GM21515 (cell line): ENCODE measurements at regions not wholly inside any gene's neighbourhood (a gene's known extent, or its start where the extent isn't known, plus 50 kb on each side); places are given as distances from the start of the nearest gene placed in this dataset.

Experiments
- ATAC-seq: cut with Tn5 transposase; IDR thresholded peaks from one replicate; pipeline ENCODE4 v1.9.1; 2021; ENCODE audit not compliant: unreplicated experiment

GRCh38 chr1:220979371-220979770 is 100.1 kb downstream of the HLX start:
- ATAC-seq = no peak

GRCh38 chr1:220982686-220983085 is 103.4 kb downstream of the HLX start:
- ATAC-seq = no peak

- ATAC-seq = no peak
These were observed 104.8 kb downstream of the HLX start for GRCh38 chr1:220983877-220984635.

GRCh38 chr1:220990427-220991339 is 111.4 kb downstream of the HLX start:
- ATAC-seq = no peak

DNA sequence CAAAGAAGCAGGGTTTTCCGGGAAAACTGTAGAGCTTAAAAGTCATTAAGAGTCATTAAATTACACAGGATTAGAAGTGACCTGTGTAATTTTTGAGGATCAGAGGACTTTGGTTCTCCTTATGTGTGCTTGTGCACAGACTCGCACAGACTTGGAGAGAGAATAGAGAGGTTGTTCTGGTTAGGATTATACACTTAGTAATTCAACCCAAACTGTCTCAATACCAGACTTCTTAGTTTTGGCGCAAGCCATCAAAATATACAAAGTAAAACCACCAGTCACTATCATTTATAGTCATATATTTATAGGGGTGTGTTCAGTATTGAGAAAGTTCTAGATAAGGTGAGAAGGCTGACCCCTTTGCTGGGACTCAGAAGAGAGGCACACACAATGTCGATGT is 112.3 kb downstream of the HLX start:
- ATAC-seq = no peak

GRCh38 chr1:220991959-220992704 is 112.9 kb downstream of the HLX start:
- ATAC-seq = no peak

GRCh38 chr1:220992705-220993052 is 113.4 kb downstream of the HLX start:
- no peak for ATAC-seq

- no peak for ATAC-seq
These were observed 115.4 kb downstream of the HLX start for GRCh38 chr1:220994671-220995070.

- no peak for ATAC-seq
These were observed 118.5 kb downstream of the HLX start for GRCh38 chr1:220997791-220998190.

DNA sequence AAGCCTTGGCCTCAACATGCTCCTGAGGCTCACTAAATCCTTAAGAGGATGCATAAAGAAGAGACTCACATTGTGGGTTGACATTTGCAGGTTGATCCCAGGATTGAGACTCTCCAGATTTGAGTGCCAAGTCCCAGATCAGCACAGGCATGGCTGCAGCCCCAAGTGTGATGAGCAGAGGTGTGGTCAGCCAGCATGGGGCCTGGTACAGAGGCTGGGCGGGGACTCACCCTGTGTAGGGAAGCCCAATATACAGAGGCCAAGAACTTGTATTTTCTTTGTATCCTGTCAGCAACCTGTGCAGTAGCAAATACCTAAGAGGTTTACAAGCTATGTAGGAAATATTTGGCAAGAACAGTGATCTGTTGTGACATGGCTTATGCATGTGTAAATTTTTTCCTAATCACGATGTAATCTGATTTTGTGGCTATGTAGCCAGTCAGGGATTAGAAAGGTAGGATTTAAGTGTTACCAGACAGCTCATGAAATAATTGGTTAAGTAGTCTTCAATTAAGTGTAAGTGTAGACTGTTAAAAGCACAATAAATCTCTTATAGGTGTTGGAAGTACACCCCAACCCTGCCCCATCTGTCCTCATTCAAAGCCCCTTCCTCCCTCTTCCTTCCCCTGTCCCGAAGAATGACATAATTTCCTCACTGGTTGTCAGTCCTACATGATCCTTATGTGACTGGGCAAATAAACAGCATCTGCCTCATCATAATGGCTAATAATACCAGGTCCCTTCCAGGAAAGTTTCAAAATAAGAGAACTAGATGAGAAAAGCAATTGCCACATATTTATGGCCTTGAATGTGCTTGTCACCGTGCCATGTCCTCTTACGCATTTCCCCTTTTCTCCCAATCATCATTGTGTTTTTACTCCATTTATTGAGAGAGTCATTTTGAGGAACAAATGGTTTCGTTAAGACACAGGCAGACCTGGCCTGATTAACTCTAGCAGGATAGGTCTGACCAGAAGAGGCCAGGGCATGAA is 120.9 kb downstream of the HLX start:
- no peak for ATAC-seq

DNA sequence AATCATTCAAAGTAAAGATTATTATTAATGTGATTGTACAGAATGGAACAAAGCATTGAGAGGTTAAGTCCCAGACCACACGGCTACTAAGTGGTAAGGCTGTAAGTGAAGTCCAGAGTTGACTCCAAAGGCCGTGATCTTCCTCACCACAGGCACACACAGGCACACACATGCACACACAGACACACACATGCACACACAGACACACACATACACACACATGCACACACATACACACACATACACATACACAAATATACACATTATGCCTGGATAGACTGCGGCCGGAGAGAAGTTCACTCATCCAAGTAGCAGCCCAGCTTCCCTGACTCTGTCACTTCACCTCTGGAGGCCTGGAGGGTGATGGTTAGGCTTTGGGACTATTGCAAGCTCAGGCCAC is 121.9 kb downstream of the HLX start:
- ATAC-seq = no peak

DNA sequence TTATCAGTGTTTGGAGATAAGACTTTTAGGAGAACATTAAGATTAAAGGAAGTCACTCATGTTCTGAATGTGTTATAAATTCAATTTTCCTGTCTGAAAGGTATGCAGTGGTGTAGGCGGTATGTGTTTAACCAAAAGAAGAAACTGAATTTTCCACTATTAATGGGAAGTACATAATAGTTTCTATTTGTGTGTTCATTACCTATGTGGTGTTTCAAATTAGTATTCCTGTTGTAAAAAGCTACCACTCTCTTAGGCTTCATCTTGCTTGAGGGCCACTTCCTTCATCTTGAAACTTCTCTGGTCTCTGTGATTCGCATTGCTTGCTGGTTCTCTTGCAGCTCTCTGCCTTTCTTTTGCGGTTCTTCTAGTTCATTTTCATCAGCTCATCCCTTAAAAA is 123.4 kb downstream of the HLX start:
- ATAC-seq = no peak

GRCh38 chr1:221011145-221011544 is 131.9 kb downstream of the HLX start:
- no peak for ATAC-seq

DNA sequence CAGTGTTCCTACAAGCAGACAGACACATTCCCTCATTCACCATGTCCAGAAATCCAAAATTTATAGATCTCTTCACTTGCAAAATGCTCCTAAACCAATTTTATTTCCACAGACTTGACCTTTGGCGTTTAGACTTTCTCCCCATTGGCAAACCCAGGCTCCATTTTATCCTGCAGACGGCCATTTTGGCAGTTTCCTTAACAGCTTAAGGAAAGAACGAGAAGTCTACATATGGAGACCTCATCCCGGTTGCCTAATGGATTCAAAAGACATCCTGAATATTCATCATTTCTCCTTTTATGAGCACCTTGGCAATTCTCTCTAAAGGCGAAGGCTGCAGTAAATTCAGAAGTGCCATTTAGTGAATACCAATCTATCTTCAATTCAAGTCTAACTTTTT is 132.9 kb downstream of the HLX start:
- ATAC-seq = no peak

DNA sequence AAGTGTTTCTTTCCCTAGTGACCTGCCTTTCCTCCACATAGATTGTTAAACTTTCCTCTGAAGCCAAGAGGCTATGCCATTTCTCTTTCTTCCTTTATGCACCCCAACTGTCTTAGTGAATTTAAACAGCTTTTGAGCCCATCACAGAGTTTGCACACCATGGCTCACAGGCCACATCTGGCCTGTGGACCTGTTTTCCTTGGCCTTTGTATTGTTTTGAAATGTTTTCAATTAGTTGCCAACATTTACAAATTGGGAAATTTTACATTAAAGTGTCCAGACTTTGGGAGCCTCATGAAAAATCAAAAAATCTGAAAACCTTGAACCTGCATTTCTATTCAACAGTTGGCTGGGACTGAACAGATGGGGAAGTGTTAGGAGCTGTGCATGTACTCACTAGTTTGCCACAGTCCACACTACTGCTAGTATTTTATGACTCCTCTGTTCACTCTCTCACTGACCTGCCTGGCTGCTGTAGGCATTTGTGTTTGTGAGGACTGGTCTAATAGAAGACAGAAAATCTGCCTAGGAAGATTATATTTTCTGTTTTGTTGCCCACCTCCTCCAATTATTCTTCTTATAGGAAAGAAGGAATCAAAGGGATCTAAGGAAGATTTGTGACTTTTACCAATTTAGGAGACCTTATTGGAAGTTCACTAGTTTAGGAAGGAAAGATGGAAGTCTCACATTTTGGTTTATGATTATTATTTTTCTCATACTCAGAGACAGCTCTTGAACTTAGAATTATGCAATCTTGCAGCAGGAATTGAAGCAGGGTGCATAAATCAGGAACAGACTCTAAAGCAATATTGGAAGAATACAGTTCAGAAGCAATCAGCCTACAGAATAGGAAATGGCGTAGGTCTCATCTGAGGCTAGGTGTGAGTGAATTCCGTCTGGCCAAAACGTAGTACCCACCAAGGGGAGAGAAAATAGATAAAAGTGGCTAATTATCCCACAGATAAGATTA is 134.7 kb downstream of the HLX start:
- no peak for ATAC-seq

- ATAC-seq = no peak
These were observed 136.0 kb downstream of the HLX start for GRCh38 chr1:221015159-221015790.

DNA sequence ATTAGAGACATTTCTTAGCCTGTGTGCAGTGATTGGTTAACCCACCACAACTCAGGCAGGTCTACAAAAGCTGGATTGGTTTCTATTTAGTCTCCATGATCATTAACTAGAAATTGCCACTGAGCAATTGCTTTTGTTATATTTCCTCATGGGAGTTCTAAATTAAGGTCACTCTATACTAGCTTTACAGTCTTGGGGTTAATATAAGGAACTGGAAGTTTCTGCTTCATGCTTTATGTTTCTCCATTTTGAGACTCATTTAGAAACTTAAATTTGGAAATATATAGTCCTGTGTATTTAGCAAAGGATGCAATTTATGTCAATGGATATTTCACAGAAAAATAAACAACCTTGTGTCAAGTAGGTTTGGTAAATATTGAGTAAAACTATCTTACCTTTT is 137.5 kb downstream of the HLX start:
- no peak for ATAC-seq

GRCh38 chr1:221018414-221018813 is 139.2 kb downstream of the HLX start:
- no peak for ATAC-seq

GRCh38 chr1:221022331-221022730 is 143.1 kb downstream of the HLX start:
- no peak for ATAC-seq
